ENCODE measurements at regions not wholly inside any gene's neighbourhood (a gene's known extent, or its start where the extent isn't known, plus 50 kb on each side); places are given as distances from the start of the nearest gene placed in this dataset.

GRCh38 chr7:16267953-16268820 lies 153.2 kb downstream of the CRPPA start:
- dilution Hi-C loops (cut with HindIII; ENCODE audit: low sequenced_read_pairs, unreplicated experiment) = no loop called here
- Histone ChIP-seq H4K5ac (ENCODE audit: low read depth, low read length) (no peak overlapping the region), H3K18ac (ENCODE audit: low read depth, low read length) (no peak overlapping the region), H3K79me1 (ENCODE audit: low read depth in 1 of 2, low read length in 2 of 2) (no peaks in the 10 kb centered on the region), H3K9me3 (ENCODE audit: control insufficient read depth, insufficient read depth, low read length) (no peaks in the 10 kb centered on the region), H2AK5ac (ENCODE audit: low read depth, low read length) (no peak overlapping the region), H2BK15ac (ENCODE audit: low read depth, low read length) (no peak overlapping the region), H3K23ac (ENCODE audit: low read depth, low read length) (no peak overlapping the region), H3K14ac (replicated peaks; ENCODE audit: low read depth, low read length) (no peak overlapping the region), H3K9me1 (ENCODE audit: insufficient read depth, low read length) (no peaks in the 10 kb centered on the region), H3K27ac (ENCODE audit: insufficient read depth, low read length) (no peak overlapping the region), H2AK9ac (replicated peaks; ENCODE audit: low read depth, low read length, poor library complexity) (no peak overlapping the region), H3K27me3 (ENCODE audit: control insufficient read depth, insufficient read depth, low read length) (no peaks in the 10 kb centered on the region), H2BK5ac (ENCODE audit: low read depth, low read length, poor library complexity, severe bottlenecking) (no peak overlapping the region), H4K20me1 (ENCODE audit: insufficient read depth, low read length) (no peaks in the 10 kb centered on the region), H2BK20ac (ENCODE audit: low read depth, low read length) (no peak overlapping the region), H4K8ac (ENCODE audit: low read depth in 2 of 2, low read length in 2 of 2) (no peak overlapping the region), H2AFZ (replicated peaks; ENCODE audit: low read length, poor library complexity) (no peak overlapping the region), H3K9ac (ENCODE audit: low read depth, low read length) (no peak overlapping the region), H3K4ac (ENCODE audit: low read depth, low read length) (no peak overlapping the region), H3K4me3 (ENCODE audit: insufficient read depth, low read depth, low read length) (no peak overlapping the region), H2BK120ac (ENCODE audit: low read depth, low read length) (no peak overlapping the region), H4K91ac (ENCODE audit: insufficient read depth, low read depth, low read length) (no peak overlapping the region), H3K4me2 (ENCODE audit: low read depth, low read length) (no peak overlapping the region), H3K4me1 (ENCODE audit: control insufficient read depth, insufficient read depth, low read length) (no peaks in the 10 kb centered on the region), H3K56ac (ENCODE audit: extremely low read depth, insufficient read depth, low read length) (no peak overlapping the region), H3K36me3 (ENCODE audit: control insufficient read depth, insufficient read depth, low read length) (no peaks in the 10 kb centered on the region)
- ATAC-seq (ENCODE audit: low read depth) (no peak), DNase-seq (no peak)
- ChIA-PET CTCF (interaction anchor here (0.6 kb wide), 1 partner anchor 878 kb away, joined by 3 read pairs; no protein-coding TSS in a partner anchor), POLR2A (ENCODE audit: unreplicated experiment) (no interaction called here)
- WGBS, 2 experiments (ENCODE audit: extremely low coverage in 2 of 2, insufficient read length in 1 of 2) = no CpG with 5 or more reads among the region's 5 CpGs
- BruUV-seq (replicated peaks) = no TSS peak
- TF ChIP-seq FOS (IDR thresholded peaks at IDR 0.05; ENCODE audit: low read depth, low read length) (no peak), CTCF (conservative IDR thresholded peaks at IDR 0.05; ENCODE audit: low read depth, low read length) (no peak)
- intact Hi-C loops (cut with micrococcal nuclease) = no loop called here
- in situ Hi-C loops (cut with MboI; ENCODE audit: low sequenced_read_pairs) = no loop called here
